Stimulated activated CD4-positive, alpha-beta T cell treated with anti-CD3 and anti-CD28 coated beads, TNF-alpha, amount 100 ng/mL, for 48 hours (primary cell): ENCODE measurements at regions not wholly inside any gene's neighbourhood (a gene's known extent, or its start where the extent isn't known, plus 50 kb on each side); places are given as distances from the start of the nearest gene placed in this dataset.
"Not testable (repeated sequence)": the region's sequence is repeated elsewhere in the genome, so short reads cannot be mapped to it uniquely, and the experiment has no call there.

Experiments
- DNase-seq, 3 donors: peaks; one replicate each; pipeline ENCODE4 v3.0.0-alpha.2; 2020; ENCODE audit warnings: low read depth in 3 of 3

DNA sequence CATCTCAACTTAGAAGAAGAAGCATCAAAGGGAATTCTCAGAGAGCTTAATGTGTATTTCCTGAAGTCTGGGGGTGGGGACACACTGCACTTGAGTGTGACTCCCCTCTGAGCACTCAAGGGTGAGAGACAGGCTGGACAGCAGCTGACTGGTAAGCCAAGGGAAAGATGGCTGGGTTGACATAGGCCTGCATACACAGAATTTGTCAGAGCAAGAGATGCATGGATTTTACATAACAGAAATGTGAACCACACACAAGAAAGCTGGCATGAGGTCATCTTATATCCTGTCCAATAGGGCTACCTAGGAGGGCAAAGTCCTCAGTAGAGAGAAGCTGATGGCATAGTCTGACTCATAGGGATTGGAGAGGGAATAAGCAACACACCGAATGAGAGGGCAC lies 114.3 kb upstream of the EPB41L4A start:
- DNase-seq = no peak

DNA sequence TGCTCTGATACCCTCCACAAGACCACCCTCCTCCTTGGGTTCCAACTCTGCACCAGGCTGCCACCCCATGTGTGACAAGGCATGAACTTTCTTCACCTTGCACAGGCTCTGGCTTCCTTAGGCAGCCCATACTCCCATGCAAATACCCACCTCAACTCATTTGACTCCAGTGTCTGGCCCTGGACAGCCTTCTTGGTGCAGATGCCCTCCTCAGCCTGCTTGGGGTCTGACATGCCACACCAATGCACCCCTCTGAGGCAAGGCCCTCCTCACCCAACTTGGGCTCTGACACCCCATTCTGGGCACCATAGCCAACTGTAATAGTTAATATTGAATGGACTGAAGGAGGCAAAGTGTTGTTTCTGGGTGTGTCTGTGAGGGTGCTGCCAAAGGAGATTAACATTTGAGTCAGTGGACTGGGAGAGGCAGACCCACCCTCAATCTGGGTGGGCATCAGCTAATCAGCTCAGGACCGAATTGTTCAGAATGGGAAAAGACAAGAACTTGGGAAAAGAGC lies 115.0 kb upstream of the EPB41L4A start:
- no peak for DNase-seq

DNA sequence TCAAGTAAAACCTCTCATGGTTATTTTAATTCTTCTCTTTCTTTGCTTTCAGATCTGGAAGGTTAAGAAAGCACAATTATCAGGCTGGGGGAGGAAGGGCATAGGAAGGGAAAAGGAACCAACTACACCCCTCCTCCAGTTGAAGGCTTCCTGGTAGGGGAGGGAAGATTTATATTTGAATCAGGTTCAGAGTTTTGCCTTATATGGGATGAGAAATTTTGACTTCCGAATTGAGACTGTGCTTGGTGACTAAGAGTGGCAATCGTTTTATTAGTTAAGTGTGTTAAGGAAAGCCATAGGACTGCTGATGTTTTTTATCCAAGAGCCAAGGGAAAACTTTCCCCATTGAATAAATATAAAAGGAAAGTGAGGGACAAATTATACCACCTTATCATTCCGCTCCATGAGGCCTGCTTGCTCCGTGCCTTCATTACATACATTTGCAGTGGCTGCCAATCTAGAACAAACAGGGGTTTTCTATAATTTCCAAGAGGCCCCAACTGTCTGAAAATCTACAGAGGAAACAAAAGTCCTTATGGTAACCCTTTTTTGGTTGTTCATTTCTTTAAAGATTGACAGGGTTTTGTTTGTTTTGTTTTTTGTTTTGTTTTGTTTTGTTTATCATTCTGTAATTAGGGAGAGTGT lies 115.7 kb upstream of the EPB41L4A start:
- no peak for DNase-seq

DNA sequence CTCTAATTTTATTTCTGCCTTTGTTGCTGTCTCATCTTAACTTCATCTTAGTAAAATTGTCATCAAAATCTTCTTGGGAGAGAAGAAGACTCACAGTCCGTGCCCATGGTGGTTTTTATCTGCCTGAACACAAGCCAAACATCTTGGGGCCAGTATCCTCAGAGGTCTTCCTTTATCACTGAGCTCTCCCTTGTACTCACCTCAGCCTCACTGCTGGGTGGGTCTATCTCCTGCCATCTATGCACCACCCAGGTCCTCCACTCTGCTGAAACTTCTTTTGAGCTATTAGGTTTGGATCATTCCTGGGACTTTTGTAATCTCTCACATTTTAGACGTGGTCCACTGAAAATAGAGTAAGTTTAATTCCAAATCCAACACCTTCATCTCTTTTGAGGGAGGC lies 116.3 kb upstream of the EPB41L4A start:
- no peak for DNase-seq

DNA sequence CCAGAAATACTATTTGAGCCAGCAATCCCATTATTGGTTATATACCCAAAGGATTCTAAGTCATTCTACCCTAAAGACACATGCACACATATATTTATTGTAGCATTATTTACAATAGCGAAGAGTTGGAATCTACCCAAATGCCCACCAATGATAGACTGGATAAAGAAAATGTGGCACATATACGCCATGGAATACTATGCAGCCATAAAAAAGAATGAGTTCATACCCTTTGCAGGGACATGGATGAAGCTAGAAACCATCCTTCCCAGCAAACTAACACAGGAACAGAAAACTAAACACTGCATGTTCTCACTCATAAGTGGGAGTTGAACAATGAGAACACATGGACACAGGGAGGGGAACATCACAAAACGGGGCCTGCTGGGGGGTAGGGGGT lies 125.5 kb upstream of the EPB41L4A start:
- not testable (repeated sequence) for DNase-seq

DNA sequence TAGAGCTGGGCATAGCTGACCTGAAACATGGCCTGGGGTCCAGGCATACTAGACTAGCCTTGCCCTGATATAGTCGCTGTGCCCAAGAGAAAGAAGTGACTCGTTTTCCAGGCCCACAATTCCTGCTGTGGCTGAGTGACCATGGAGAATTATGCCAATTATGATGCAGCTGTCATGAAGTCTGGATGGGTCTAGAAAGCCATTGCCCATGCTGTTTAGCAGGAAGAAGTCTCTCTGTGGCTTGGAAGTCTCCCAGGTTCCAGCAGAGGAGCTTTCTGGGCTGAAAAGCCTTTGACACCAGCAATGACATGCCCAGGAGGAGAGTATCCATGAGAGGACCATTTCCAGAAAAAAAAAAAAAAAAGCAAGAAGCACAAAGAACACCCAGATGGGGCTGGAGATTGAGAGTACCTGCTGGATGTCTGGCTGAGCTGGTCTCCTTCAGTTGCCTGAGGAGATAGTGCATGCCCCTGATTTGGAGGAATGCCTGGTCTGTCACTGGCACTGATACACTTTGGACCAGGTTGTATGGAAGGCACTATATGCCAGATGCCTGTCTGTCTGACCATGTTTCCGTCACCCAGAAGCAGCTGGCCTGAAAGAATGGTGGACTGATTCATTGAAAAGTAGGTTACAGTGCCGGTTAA lies 128.0 kb upstream of the EPB41L4A start:
- no peak for DNase-seq

DNA sequence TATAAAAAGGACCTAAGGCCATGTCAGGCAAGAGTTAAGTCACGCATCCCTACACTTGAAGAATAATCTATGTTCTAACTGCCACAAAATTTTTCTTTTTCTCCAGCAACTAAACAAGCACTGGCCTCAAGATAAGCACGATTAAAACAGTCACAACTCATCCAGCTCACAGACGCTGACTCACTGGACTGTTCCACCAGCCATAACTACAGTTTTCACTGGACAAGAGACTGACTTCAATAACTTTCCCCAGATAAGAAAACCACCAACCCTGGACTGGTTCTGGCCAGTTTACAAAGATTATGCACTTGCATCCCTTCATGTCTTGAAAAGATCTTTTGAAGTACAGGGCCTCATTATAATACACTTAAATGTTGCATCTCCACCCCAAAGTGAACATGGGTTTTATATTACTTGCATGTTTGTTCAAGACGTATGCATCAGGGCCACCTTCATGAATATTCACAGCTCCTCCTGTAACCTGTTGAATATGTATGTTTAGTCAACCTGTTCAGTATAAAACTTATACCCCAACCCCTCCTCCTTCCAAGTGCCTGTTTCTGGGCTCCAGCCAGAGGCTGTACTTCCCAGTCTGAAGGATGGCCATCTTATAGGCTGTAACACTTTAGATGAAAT lies 129.3 kb upstream of the EPB41L4A start:
- DNase-seq = no peak

DNA sequence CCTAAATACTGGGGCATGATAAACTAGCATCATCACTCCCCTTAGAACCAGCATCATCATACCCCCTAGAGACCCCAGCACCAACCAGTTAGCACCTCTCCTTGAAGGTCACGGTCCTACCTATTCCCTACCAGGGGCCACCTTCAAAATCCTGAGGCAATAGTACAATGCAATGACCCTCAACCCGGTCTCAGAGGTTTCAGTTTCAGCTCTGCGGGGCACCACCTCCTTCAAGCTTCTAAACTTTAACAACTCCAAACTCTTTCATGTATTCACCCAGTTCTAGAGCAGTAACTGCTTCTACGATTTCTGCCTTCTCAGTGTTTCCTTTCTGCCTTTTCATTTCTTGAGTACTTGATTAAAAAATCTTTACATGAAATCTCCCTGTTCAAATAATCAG lies 130.1 kb upstream of the EPB41L4A start:
- no peak for DNase-seq

DNA sequence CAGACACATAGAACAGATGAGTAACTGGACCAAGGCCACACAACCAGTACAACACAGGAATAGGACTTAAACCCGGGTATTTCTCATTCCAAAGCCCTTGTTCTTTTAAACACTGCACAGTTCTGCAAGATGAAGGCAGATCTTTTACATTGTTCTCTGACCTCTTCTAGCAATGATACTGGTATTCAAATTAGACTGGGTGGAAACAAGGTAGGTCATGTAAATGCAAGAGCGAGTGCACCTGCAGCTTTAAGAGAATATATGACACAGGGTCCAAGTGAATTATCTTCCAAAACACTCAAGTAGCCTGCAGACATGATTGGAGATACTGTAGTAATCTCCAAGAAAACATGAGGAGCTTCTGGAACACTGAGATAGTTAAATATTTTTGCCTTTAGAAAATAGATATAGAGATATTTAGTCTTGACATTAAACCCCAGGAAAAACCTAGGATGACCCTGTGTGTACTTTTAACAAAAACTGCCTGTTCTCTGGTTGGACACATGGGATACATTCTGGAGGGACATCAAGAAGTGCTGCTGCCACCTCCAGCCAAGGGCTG lies 130.6 kb upstream of the EPB41L4A start:
- no peak for DNase-seq

DNA sequence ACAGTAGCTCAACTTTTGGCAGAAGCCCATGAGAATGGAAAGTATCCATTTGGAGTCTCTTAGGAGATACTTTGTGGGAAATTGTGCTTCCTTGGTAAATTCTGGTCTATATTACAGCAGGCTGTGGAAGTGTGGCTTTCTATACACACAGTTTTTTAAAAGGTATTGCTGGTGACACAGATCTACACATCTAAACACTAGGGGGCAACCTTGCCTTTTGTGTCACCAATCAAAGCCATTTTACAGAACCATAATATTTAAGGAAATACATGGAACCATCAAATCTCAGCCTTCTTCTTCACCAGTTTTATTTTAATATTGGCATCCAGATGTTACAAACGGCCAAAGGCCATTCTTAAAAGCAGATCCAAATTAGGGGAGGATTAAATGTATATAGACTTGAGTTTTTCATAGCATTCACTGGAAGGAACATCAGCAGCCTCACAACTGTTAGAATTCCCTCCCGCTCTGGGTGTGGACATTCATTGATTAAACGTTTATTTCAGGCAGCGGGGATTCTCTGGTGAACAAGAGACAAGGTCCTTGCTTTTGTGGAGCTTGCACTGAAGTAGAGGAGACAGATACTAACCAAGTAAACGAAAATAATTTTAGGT lies 132.4 kb upstream of the EPB41L4A start:
- peak in 1 of 3 donors; percentile 25 for DNase-seq

DNA sequence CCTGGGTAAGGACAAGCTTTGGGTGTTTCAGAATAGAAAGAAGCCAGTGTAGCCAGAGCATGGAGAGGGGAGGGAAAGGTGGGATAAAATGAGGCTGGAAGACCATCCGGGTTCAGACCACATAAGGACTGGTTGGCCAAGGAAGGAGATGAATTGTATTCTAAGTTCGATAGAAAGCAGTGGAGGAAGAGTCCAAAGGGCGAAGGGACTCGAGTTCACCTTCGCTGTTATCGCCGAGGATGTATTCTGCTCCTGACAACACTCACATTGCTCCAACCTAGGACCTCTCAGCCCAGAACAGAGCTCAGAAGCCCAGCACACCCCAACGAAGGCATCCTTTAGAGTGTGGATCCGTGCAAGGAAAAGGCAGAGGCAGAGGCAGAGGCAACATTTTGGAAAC lies 133.1 kb upstream of the EPB41L4A start:
- no peak for DNase-seq

DNA sequence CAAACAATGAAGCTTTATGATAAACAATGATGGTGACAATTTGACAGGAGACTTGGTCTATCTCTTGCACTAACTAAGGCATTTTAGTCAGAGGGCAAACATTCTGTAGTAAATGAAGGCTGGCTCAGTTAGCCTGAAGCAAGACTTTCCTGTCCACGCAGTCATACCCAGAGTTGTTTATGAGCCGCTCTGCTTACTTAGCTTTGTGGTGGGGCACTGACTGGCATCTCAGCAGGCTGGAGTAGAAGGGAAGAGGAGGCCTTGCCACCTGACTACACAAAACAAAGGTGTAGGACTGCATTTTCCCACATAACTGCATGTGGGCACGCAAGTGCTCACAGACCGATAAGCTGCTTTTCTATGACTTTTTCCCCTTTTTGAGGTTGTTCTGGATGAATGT lies 133.7 kb upstream of the EPB41L4A start:
- no peak for DNase-seq

DNA sequence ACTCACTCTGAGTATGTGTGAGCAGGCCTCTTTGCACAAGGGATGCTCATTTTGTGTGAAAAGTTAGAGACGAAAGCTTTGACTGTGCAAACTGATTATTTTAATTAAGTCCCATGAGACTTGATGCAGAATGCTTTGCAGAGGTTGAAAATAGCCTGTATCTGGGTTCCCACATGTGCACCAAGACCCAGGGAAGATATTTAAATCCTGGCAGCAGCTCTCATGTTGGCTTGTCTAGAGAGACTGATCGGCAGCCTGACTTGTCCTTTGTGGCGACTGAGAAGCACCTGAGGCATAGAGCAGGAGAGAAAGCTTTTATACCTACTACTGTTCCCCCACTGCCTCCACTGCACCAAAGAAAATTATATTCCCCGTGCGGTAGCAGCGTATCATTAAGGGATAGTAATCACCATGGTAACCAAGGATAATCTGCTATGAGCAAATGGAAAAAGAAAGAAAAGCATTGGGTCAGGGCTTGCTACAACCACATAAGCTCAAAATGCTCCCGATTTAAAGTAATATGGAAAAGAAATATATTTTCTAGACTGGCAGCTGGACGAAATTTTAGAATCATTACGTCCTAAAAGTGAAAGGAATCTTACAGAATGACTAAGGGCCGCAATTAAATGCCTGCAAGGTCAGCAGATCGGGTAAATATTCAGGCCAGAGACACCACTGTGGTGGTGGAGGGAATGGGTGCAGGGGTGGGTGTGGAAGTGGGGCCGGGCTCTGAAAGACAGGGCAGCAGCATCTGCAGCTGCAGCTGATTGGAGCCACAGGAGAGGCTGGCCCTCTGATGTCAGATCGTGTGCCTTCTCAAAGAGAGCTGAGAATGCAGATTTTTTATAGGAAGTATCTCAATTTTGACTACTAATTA lies 135.3 kb upstream of the EPB41L4A start:
- DNase-seq = no peak

DNA sequence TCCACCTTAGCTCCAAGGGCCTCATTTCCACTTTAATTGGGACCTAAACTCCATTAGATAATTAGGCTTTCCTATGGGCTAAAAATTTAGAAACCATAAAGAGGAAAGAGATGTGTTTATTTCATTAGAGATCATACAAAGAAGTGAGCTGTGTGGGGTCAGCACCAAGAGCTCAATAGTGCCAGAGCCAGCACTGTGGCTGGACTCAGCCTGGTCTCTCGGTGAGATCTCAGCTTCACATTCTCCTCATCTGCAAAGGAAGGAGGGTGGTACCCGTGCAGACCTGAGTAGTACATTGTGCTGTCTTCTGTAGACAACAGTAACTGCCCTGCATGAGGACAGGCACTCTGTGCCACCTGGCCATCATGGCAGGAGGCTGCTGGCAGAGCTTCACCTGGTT lies 136.1 kb upstream of the EPB41L4A start:
- DNase-seq = no peak

DNA sequence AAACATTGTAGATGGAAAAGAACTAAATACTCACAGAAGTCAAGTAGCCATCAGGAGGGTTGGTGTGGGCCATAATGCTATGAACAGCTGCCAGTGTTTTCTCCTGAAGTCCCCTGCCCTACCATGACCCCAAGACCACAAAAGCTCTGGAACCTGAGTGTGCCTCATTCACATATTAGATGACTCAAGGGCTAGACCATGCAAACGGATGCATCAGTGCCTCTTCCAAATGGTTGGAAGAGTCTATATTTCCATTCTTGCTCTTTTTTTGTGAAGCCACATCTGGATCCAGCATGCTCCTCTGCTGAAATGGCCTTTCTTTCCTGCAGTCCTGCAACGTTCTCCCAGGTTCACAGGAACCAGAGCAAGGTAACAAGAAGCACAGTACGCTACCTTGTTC lies 136.6 kb upstream of the EPB41L4A start:
- DNase-seq = no peak

DNA sequence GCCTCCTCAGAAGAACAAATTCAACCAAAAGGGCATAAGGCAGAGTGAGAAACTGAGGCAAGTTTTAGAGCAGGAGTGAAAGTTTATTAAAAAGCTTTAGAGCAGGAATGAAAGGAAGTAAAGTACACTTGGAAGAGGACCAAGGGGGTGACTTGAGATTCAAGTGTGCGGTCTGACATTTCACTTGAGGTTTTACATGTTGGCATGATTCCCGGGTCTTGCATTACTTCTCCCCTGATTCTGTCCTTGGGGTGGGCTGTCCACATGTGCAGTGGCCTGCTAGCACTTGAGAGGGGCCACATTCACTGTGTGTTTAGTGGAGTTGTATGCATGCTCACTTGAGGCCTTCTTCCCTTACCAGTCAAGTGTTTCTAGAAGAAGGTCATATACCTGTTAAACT lies 140.4 kb upstream of the EPB41L4A start:
- DNase-seq = not testable (repeated sequence)

DNA sequence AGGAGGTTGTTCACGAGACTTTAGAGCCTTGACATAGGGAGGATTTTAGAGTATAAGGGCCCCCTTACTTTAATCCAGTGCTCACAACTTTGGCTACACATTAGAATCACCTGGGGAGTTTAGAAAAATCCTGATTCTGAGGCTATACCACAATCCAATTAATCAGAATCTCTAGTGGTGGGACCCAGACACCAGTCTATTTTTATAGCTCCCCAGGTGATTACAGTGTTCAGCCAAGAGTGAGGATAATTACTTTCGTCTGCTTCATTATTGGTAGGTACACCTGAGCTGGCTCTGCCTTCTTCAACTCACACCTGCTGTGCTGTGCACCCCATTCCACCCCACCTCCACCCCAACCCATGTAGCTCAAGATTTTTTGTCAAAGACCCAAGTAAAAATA lies 141.3 kb upstream of the EPB41L4A start:
- DNase-seq = no peak

DNA sequence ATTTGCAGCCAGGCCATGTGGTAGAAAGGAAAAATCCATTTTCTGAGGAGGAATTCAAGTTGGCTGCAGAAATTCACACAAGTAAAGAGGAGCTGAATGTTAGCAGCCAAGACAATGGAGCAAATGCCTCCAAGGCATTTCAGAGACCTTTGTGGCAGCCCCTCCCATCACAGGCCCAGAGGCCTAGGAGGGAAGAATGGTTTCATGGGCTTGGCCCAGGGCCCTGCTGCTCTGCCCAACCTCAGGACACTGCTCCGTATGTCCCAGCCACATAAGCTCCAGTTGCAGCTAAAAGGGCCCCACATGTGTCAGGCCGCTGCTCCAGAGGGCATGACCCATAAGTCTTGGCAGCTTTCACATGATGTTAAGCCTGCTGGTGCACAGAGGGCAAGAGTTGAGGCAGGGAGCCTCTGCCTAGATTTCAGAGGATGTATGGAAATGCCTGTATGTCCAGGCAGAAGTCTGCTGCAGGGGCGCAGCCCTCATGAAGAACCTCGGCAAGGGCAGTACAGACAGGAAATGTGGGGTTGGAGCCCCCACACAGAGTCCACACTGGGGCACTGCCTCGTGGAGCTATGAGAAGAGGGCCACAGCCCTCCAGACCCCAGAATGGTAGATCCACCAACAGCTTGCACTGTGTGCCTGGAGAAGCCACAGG lies 144.2 kb upstream of the EPB41L4A start:
- DNase-seq = no peak

DNA sequence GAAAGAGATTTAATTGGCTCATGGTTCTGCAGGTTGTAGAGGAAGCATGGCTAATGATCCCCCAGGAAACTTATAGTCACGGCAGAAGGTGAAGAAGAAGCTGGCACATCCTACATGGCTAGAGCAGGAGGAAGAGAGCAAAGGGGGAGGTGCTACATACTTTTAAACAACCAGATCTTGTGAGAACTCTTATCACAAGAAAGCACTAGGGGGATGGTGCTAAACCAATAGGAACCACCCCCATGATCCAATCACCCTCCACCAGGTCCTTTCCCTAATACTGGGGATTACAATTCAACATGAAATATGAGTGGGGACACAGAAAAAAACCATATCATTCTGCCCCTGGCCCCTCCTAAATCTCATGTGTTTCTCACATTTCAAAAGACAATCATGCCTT lies 147.2 kb upstream of the EPB41L4A start:
- no peak for DNase-seq

DNA sequence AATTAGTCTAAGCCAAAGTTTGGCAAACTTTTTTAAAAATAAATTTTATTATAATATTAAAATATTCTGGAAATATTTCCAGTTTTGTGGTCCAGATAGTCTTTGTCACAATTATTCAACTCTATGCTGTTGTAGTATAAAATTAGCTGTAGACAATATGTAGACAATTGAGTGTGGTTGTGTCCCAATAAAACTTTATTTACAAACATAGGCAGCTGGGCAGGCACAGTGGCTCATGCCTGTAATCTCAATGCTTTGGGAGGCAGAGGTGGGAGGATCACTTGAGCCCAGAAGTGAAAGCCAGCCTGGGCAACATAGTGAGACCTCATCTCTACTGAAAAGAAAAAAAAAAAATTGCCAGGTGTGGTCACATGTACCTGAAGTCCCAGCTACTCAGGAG lies 150.5 kb upstream of the EPB41L4A start:
- no peak for DNase-seq
